ENCODE measurements at regions not wholly inside any gene's neighbourhood (a gene's known extent, or its start where the extent isn't known, plus 50 kb on each side); places are given as distances from the start of the nearest gene placed in this dataset.

DNA sequence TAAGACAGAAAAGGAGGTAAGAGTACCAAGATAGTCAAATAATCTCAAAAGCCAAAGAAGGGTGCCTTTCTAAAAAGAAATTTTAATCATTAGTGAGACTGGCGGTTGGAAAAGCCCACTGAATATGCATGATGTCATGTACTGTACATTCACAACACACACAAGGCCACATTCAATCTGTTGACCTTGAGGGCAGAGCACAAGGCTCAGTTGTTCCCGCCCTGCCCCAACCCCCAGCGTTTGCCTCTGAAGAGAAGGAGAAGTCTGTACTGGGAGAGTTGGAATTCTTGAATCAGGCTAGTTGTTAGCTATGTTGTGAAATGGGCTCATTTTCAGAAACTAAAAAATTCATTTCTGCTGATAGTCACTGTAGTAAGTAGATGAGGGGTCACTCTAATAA is 50.2 kb upstream of the NID2 start:
- no peaks in the 10 kb centered on the region for H3K27me3 Mint-ChIP-seq (ENCODE audit: low read depth, unreplicated experiment)
- H3K4me3 ChIP-seq (ENCODE audit: insufficient read depth, low read depth, low read length): no peak overlapping the region
- H3K9me3 ChIP-seq (ENCODE audit: insufficient read depth, low read depth, low read length): no peaks in the 10 kb centered on the region
- no peaks in the 10 kb centered on the region for H3K36me3 ChIP-seq (ENCODE audit: insufficient read depth, low read length)
- no peak overlapping the region for H2AFZ ChIP-seq (ENCODE audit: low read depth, low read length)
- H3K36me3 Mint-ChIP-seq (ENCODE audit: low read depth, unreplicated experiment): peaks cover 1% of the 10 kb centered on the region
- no peak for FAIRE-seq
- no peak for TF ChIP-seq EZH2 (IDR thresholded peaks at IDR 0.05; ENCODE audit: insufficient read depth, low read length)
- TF ChIP-seq, protein P1, sequence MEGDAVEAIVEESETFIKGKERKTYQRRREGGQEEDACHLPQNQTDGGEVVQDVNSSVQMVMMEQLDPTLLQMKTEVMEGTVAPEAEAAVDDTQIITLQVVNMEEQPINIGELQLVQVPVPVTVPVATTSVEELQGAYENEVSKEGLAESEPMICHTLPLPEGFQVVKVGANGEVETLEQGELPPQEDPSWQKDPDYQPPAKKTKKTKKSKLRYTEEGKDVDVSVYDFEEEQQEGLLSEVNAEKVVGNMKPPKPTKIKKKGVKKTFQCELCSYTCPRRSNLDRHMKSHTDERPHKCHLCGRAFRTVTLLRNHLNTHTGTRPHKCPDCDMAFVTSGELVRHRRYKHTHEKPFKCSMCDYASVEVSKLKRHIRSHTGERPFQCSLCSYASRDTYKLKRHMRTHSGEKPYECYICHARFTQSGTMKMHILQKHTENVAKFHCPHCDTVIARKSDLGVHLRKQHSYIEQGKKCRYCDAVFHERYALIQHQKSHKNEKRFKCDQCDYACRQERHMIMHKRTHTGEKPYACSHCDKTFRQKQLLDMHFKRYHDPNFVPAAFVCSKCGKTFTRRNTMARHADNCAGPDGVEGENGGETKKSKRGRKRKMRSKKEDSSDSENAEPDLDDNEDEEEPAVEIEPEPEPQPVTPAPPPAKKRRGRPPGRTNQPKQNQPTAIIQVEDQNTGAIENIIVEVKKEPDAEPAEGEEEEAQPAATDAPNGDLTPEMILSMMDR (IDR thresholded peaks at IDR 0.05; ENCODE audit: insufficient read depth, low read depth, low read length): no peak
- peak overlapping the region; percentile 50 for H3K4me3 Mint-ChIP-seq (ENCODE audit: unreplicated experiment)
- H3K79me2 ChIP-seq (ENCODE audit: insufficient read depth, low read length): no peaks in the 10 kb centered on the region
- no peaks in the 10 kb centered on the region for H4K20me1 ChIP-seq (ENCODE audit: insufficient read depth, low read length)
- H3K4me2 ChIP-seq (ENCODE audit: low read length): no peak overlapping the region
- no peak overlapping the region for H3K9ac ChIP-seq (ENCODE audit: low read length)
- H3K27ac ChIP-seq (ENCODE audit: low read depth, low read length): no peak overlapping the region
- no peak overlapping the region for H3K27ac Mint-ChIP-seq (ENCODE audit: unreplicated experiment)
- H3K27me3 ChIP-seq (ENCODE audit: insufficient read depth, low read length): no peaks in the 10 kb centered on the region
- H3K4me1 ChIP-seq (ENCODE audit: insufficient read depth, low read length): no peaks in the 10 kb centered on the region
- peaks cover 16% of the 10 kb centered on the region for H3K4me1 Mint-ChIP-seq (ENCODE audit: low read depth, unreplicated experiment)
- peaks cover 4% of the 10 kb centered on the region for H3K9me3 Mint-ChIP-seq (ENCODE audit: unreplicated experiment)
- no peak for DNase-seq (ENCODE audit: low read depth)
